Heart left ventricle (tissue), 16 donors: ENCODE measurements at regions not wholly inside any gene's neighbourhood (a gene's known extent, or its start where the extent isn't known, plus 50 kb on each side); places are given as distances from the start of the nearest gene placed in this dataset.

Experiments used
- ATAC-seq, 4 donors: fragments of 200-7000 bp; cut with Tn5 transposase; one replicate each; pipeline ENCODE4 v1.9.1; 2020 to 2022; ENCODE audit warnings: moderate library complexity in 4 of 4, mild to moderate bottlenecking in 3 of 4, moderate number of reproducible peaks in 1 of 4
- DNase-seq, 5 donors: peaks; one replicate each; pipeline ENCODE4 v3.0.0-alpha.2; 2020
- H3K27ac ChIP-seq, 12 donors: fragments of 200-600 bp; sonication (generic) in 4 of 12; one replicate each; pipeline versions ENCODE4 v1.5.0 to v1.8.0; 2016 to 2022; ENCODE audit warnings: mild to moderate bottlenecking in 2 of 12
- H3K27me3 ChIP-seq, 9 donors: fragments of 200-600 bp; sonication (generic) in 2 of 9; one replicate each; pipeline versions ENCODE4 v1.5.1 to v1.8.0; 2016 to 2022; ENCODE audit warnings: mild to moderate bottlenecking in 3 of 9
- H3K36me3 ChIP-seq, 9 donors: fragments of 200-600 bp; sonication (generic) in 2 of 9; one replicate each; pipeline versions ENCODE4 v1.5.0 to v1.8.0; 2018 to 2022; ENCODE audit warnings: mild to moderate bottlenecking in 2 of 9
- H3K4me1 ChIP-seq, 12 donors: fragments of 200-600 bp; sonication (generic) in 4 of 12; one replicate each; pipeline versions ENCODE4 v1.5.0 to v1.8.0; 2016 to 2022; ENCODE audit warnings: mild to moderate bottlenecking in 3 of 12
- H3K4me3 ChIP-seq, 12 donors: fragments of 200-600 bp; sonication (generic) in 4 of 12; one replicate each; pipeline versions ENCODE4 v1.5.0 to v1.8.0; 2017 to 2022; ENCODE audit warnings: mild to moderate bottlenecking in 9 of 12, moderate library complexity in 4 of 12
- H3K9me3 ChIP-seq, 12 donors: fragments of 200-600 bp; sonication (generic) in 4 of 12; one replicate each; pipeline versions ENCODE4 v1.5.0 to v1.8.0; 2016 to 2022; ENCODE audit warnings: mild to moderate bottlenecking in 1 of 12
- CTCF ChIP-seq, 12 donors: fragments of 200-600 bp; sonication (generic) in 4 of 12; IDR thresholded peaks; one replicate each; pipeline versions ENCODE4 v1.5.0 to v1.8.0; 2018 to 2022; ENCODE audit warnings: antibody characterized with exemption in 12 of 12, mild to moderate bottlenecking in 5 of 12
- POLR2A ChIP-seq, 2 donors: fragments of 450-650 bp; IDR thresholded peaks; one replicate each; pipeline ENCODE4 v1.6.1; 2017; ENCODE audit warnings: antibody characterized with exemption in 2 of 2, mild to moderate bottlenecking in 2 of 2, moderate library complexity in 2 of 2
- whole genome bisulfite sequencing, 4 donors: extraction: QIAGEN DNeasy Blood & Tissue Kit in 2 of 4; methylation state at CpG; one replicate each; pipeline versions ENCODE4 v1.1.5 to v1.1.7; 2013 to 2018; 5-methylcytosine and 5-hydroxymethylcytosine counted together
- intact Hi-C, 10 donors: fragments of 100-400 bp; cut with DNase I; formaldehyde crosslinking; loops; one replicate each; pipeline versions ENCODE4 v1.11.1 to v1.14.2; 2022
- donor health status: ischemic (EF 13 %, LVEDD 7.1; RV severe dilation, severe dysfunction).
- donor health status: healthy with polysubstance abuse.
- donor health status: DM: no; HTN: yes; CAD: no.
- donor health status: DM: no; HTN: no; CAD: no.
- donor health status: ischemic (EF 25% LVEDD 6.9; RV normal size, moderate dysfunction).
- donor health status: ischemic (EF 25% LVEDD 5.7; RV mildly dilated, moderate dysfunction).
- donor health status: healthy.
- donor health status: DM: yes; HTN: yes; CAD: no.
- donor health status: ischemic (EF 35%, LVEDD 5.7; RV mildly dilated, moderate dysfunction).
- donor health status: nonischemic (EF 11% LVEDD 7.7; RV severe dilation, severe dysfunction).
- donor health status: DM: yes; HTN: yes; CAD: no.
- donor health status: PGD.
- donor health status: ischemic (EF 29% LVEDD 5.4; RV normal size, mild dysfunction).
- donor health status: nonischemic (EF 23%, LVEDD 6.1; RV moderate dilation, normal function).

- intact Hi-C loops, result no loop called here
- ATAC-seq (no peak), DNase-seq (no peak)
- no peak for TF ChIP-seq POLR2A (IDR thresholded peaks at IDR 0.05)
- no peaks in the 10 kb centered on the region for H3K36me3 ChIP-seq
- no peak overlapping the region for H3K27ac ChIP-seq
- H3K4me1 ChIP-seq, result no peaks in the 10 kb centered on the region
- H3K27me3 ChIP-seq, result no peaks in the 10 kb centered on the region
- H3K9me3 ChIP-seq, result no peaks in the 10 kb centered on the region
- H3K4me3 ChIP-seq, result no peak overlapping the region
- 73 to 81% (median 80%) methylated on average over 3 of the region's 3 CpGs for WGBS, 4 donors
Observed at GRCh38 chr1:98073823-98074222, 153.0 kb upstream of the DPYD start.

- no peak overlapping the region for H3K27ac ChIP-seq
- H3K4me1 ChIP-seq, result no peaks in the 10 kb centered on the region
- no peak for DNase-seq
- no peak for TF ChIP-seq POLR2A (IDR thresholded peaks at IDR 0.05)
- H3K27me3 ChIP-seq, result no peaks in the 10 kb centered on the region
- 74 to 89% (median 85%) methylated on average over 3 of the region's 3 CpGs for WGBS, 4 donors
- ATAC-seq, result no peak
- H3K9me3 ChIP-seq, result no peaks in the 10 kb centered on the region
- intact Hi-C loops, result no loop called here
- H3K4me3 ChIP-seq, result no peak overlapping the region
- H3K36me3 ChIP-seq, result no peaks in the 10 kb centered on the region
Observed at GRCh38 chr1:98073106-98073505, 152.3 kb upstream of the DPYD start.

- no peaks in the 10 kb centered on the region for H3K4me1 ChIP-seq
- TF ChIP-seq CTCF (IDR thresholded peaks at IDR 0.05), result no peak
- no peak for TF ChIP-seq POLR2A (IDR thresholded peaks at IDR 0.05)
- no peak for ATAC-seq
Observed at GRCh38 chr1:98072047-98072446, 151.2 kb upstream of the DPYD start.

GRCh38 chr1:98068016-98068415, 147.2 kb upstream of the DPYD start:
- intact Hi-C loops, result no loop called here

More at GRCh38 chr1:98072047-98072446, 151.2 kb upstream of the DPYD start:
- Histone ChIP-seq H3K9me3 (no peaks in the 10 kb centered on the region), H3K4me3 (no peak overlapping the region), H3K27ac (no peak overlapping the region), H3K36me3 (no peaks in the 10 kb centered on the region), H3K27me3 (no peaks in the 10 kb centered on the region)
- 75 to 84% (median 80%) methylated on average over 2 of the region's 2 CpGs for WGBS, 4 donors
- intact Hi-C loops, result no loop called here
- DNase-seq, result no peak

GRCh38 chr1:98066911-98067310, 146.1 kb upstream of the DPYD start:
- intact Hi-C loops, result no loop called here
- WGBS, 4 donors, result 87 to 95% (median 92%) methylated on average over 2 of the region's 2 CpGs
- Histone ChIP-seq H3K4me1 (no peaks in the 10 kb centered on the region), H3K36me3 (no peaks in the 10 kb centered on the region), H3K27me3 (no peaks in the 10 kb centered on the region), H3K9me3 (no peaks in the 10 kb centered on the region), H3K27ac (no peak overlapping the region), H3K4me3 (no peak overlapping the region)
- no peak for DNase-seq
- ATAC-seq, result no peak
- TF ChIP-seq POLR2A (IDR thresholded peaks at IDR 0.05) (no peak), CTCF (IDR thresholded peaks at IDR 0.05) (no peak)

More at GRCh38 chr1:98068016-98068415, 147.2 kb upstream of the DPYD start:
- H3K4me3 ChIP-seq, result no peak overlapping the region
- H3K4me1 ChIP-seq, result no peaks in the 10 kb centered on the region
- ATAC-seq (no peak), DNase-seq (no peak)
- H3K9me3 ChIP-seq, result no peaks in the 10 kb centered on the region
- no peak overlapping the region for H3K27ac ChIP-seq
- TF ChIP-seq POLR2A (IDR thresholded peaks at IDR 0.05), result no peak
- no peak for TF ChIP-seq CTCF (IDR thresholded peaks at IDR 0.05)
- H3K36me3 ChIP-seq, result no peaks in the 10 kb centered on the region
- H3K27me3 ChIP-seq, result no peaks in the 10 kb centered on the region
